Fibroblast of lung (primary cell): ENCODE measurements at regions not wholly inside any gene's neighbourhood (a gene's known extent, or its start where the extent isn't known, plus 50 kb on each side); places are given as distances from the start of the nearest gene placed in this dataset.

ENCODE experiments used
- CTCF ChIP-seq, 2 donors: IDR thresholded peaks in 1 of 2; conservative IDR thresholded peaks in 1 of 2; 1 replicate in 1 of 2; 2 replicates in 1 of 2; pipeline ENCODE4 v1.5.1; 2011 to 2012; ENCODE audit warnings: low read length in 2 of 2, control low read depth in 1 of 2, inconsistent platforms in 1 of 2, low read depth in 1 of 2, mild to moderate bottlenecking in 1 of 2
- EZH2 ChIP-seq: IDR thresholded peaks from 2 replicates; pipeline ENCODE4 v1.5.1; 2012; ENCODE audit warnings: low read length, control low read depth, mild to moderate bottlenecking; ENCODE audit errors: missing control alignments

DNA sequence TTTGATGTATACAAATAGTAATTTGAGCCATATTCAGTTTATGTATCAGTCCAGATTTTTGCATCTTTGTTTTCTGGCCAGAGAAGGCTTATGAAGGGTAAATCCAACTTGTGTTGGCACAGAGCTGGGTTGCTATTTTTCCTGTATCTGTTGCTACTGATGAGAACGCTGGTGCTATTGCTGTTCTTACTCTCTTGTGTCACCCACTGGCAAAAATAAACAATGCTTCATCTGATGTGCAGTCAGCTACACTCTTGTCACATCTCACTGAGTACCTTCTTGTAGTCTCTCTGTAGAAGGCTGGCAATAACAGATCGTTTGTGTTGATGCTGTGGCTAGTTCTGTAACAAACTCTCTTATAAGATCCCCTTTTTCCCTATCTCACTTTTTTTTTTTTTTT, 323.4 kb downstream of the CDH19 start:
- TF ChIP-seq CTCF (conservative IDR thresholded peaks at IDR 0.05 in 1 of 2, IDR thresholded peaks at IDR 0.05 in 1 of 2; ENCODE audit: low read depth in 1 of 2, low read length in 2 of 2) (no peak), EZH2 (no peak)
